Stimulated activated CD8-positive, alpha-beta memory T cell treated with anti-CD3 and anti-CD28 coated beads, Interleukin-7, amount 100 ng/mL, for 48 hours (primary cell): ENCODE measurements at regions not wholly inside any gene's neighbourhood (a gene's known extent, or its start where the extent isn't known, plus 50 kb on each side); places are given as distances from the start of the nearest gene placed in this dataset.
"Not testable (repeated sequence)": the region's sequence is repeated elsewhere in the genome, so short reads cannot be mapped to it uniquely, and the experiment has no call there.

Experiments
- DNase-seq, 2 donors: peaks; one replicate each; pipeline ENCODE4 v3.0.0-alpha.2; 2020; ENCODE audit warnings: low read depth in 1 of 2; ENCODE audit errors: extremely low read depth in 1 of 2

DNA sequence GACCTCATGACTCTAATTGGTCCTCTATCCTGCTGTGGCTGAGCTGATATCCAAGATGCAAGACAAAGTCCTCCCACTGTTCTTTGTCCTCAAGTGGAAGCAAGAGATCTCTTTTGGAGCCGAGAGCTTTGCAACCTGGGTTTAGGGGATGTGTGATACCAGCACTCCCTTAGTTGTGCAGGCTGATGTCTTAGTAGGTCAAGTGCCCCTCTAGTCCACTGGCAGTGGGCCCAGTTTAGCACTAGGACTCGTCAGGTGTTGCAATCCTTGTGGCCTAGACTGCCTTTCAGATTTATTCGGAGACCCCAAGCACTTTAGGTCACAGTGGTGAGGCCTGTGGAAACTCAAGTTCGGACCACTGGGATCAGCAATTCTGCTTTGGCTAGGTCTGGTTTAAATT lies 64.0 kb downstream of the GPRASP3 start:
- DNase-seq, result no peak

- DNase-seq, result no peak
Measured at GRCh38 chrX:102787283-102787682, 66.7 kb downstream of the GPRASP3 start.

- DNase-seq, result no peak
Measured at GRCh38 chrX:102808336-102808735, 87.8 kb downstream of the GPRASP3 start.

- DNase-seq, result not testable (repeated sequence)
Measured at GRCh38 chrX:102818269-102818668, 97.7 kb downstream of the GPRASP3 start.

DNA sequence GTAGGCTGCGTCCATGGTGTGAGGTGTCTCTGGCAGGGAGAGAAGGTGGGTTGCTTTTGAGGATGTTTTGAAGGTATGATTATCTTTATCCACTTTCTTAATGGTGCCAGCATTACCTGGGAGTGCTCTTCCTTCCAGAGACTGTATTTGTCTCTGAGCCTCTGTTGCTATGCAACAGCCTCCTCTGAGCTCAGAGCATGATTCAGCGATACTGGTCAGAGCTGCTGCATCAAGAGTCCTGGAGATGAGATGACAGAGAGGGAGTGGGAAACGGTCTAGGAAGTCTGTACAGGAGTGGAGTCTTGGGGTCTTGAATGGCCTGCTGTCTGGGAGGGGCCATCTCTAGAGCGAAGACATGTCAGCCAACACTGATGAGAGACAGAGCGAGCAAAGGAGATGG lies 104.4 kb upstream of the RAB40AL start:
- DNase-seq, result no peak

DNA sequence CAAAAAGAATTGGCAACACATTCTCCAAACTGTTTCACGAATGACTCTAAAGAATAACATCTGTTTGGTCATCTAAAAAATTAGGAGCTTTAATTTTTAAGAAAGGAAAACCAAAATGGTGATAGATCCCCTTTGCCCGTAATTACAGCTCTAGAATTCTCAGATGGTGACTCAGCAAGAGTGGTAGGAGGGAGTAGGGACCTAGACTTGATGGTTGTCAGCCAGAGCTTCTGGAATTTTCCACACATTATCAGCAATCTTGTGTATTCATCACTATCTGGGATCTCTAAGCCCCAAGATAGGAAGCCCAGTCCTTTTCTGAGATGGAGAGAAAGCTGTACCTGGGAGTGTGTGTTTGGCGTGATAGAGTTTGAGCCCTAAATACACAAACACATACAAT lies 103.9 kb upstream of the RAB40AL start:
- DNase-seq, result no peak

- no peak for DNase-seq
Measured at GRCh38 chrX:102835504-102836146, 101.4 kb upstream of the RAB40AL start.

DNA sequence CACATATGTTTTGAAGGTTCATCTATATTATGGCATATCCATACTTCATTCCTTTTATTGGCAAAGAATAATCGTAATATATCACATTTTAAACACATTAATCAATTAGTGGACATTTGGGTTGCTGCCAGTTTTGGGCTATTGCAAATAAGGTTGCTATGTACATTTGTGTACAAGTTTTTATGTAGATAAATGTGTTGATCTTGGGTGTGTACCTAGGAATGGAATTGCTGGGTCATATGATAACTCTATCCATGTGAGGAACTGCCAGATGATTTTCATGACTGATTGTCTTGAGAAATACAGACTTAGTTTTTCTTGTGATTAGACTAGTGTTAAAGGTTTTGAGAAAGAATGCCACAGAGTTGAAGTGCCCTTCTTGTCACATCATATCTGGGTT lies 99.2 kb upstream of the RAB40AL start:
- DNase-seq, result no peak

DNA sequence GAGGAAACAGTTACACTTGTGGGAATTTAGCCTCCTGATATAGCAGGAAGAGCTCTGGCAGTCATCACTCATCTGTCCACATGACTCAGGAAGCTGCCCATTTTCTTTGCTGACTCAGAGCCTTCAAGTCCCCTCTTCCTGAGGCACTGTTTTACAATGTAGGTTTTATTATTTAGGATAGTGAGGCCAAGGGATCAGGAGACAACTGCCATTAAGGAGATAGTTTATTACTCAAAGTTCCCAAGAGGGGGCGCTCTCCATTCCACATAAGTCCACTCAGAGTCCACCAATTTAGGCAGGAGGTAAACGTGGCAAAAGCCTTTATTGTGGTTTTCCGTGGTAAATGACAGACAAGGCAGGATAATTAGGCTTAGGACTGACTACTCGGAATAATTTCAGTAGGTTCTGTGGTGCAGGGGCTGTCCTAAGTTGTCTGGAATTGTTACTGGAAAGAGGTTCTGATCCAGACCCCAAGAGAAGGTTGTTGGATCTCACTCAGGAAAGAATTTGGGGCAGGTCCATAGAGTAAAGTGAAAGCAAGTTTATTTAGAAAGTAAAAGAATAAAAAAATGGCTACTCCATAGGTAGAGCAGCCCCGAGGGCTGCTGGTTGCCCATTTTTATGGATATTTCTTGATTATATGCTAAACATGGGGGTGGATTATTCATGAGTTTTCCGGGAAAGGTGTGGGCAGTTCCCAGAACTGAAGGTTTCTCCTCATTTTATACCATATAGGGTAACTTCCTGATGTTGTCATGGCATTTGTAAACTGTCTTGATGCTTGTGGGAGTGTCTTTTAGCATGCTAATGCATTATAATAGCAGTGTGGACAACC lies 96.0 kb upstream of the RAB40AL start:
- no peak for DNase-seq

DNA sequence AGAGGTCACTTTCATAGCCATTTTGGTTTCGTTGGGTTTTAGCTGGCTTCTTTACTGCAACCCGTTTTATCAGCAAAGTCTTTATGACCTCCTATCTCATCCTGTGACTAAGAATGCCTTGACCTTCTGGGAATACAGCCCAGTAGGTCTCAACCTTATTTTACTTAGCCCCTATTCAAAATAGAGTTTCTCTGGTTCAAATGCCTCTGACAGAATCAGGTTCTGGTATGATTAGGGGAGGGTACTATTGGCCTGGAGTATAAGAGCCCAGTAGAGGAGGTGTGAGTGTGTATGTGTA lies 95.4 kb upstream of the RAB40AL start:
- DNase-seq, result no peak

- no peak for DNase-seq
Measured at GRCh38 chrX:102845020-102845419, 92.1 kb upstream of the RAB40AL start.

- DNase-seq, result no peak
Measured at GRCh38 chrX:102846544-102847236, 90.4 kb upstream of the RAB40AL start.

DNA sequence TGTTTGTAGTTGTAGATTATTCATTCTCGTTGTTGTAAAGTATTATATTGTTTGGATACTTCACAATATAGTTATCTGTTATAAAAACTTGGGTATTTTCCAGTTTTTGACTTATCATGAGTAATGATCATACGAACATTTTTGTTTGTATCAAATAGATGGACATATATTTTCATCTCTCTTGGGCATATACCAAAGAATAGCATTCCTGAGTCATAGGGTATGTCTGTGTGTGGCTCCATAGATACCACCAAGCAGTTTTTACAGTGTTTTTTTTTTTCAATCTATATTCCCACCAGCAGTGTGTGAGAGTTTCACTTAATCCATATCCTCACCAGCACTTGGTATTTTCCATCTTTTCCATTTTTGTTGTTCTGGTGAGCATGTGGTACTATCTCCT lies 89.7 kb upstream of the RAB40AL start:
- no peak for DNase-seq

- DNase-seq, result no peak
Measured at GRCh38 chrX:102849396-102849795, 87.7 kb upstream of the RAB40AL start.

GRCh38 chrX:102858826-102859549 lies 78.1 kb upstream of the RAB40AL start:
- DNase-seq, result not testable (repeated sequence)

- DNase-seq, result no peak
Measured at GRCh38 chrX:102859550-102859871, 77.6 kb upstream of the RAB40AL start.

- no peak for DNase-seq
Measured at GRCh38 chrX:102860235-102860634, 76.8 kb upstream of the RAB40AL start.

- peak; percentile 45 to 46 for DNase-seq
Measured at GRCh38 chrX:102863735-102864134, 73.3 kb upstream of the RAB40AL start.

- DNase-seq, result no peak
Measured at GRCh38 chrX:102866981-102867656, 70.0 kb upstream of the RAB40AL start.

- no peak for DNase-seq
Measured at GRCh38 chrX:102883491-102883890, 53.6 kb upstream of the RAB40AL start.
